Suprapubic skin (tissue), 3 donors: ENCODE measurements at regions not wholly inside any gene's neighbourhood (a gene's known extent, or its start where the extent isn't known, plus 50 kb on each side); places are given as distances from the start of the nearest gene placed in this dataset.

Source experiments
- CTCF ChIP-seq, 2 donors: fragments of 200-600 bp in 1 of 2; fragments of 450-650 bp in 1 of 2; sonication (generic) in 1 of 2; IDR thresholded peaks; one replicate each; pipeline ENCODE4 v1.5.1; 2016 to 2019; ENCODE audit warnings: antibody characterized with exemption in 2 of 2, mild to moderate bottlenecking in 1 of 2, moderate library complexity in 1 of 2
- POLR2A ChIP-seq, 2 donors: fragments of 450-650 bp; IDR thresholded peaks; one replicate each; pipeline ENCODE4 v1.6.1; 2017; ENCODE audit warnings: antibody characterized with exemption in 2 of 2, mild to moderate bottlenecking in 2 of 2, moderate library complexity in 2 of 2

GRCh38 chr5:103336941-103337340, 78.4 kb downstream of the MACIR start:
- TF ChIP-seq CTCF (IDR thresholded peaks at IDR 0.05): no peak
- TF ChIP-seq POLR2A (IDR thresholded peaks at IDR 0.05): no peak
